Brain microvascular endothelial cell (primary cell): ENCODE measurements at regions not wholly inside any gene's neighbourhood (a gene's known extent, or its start where the extent isn't known, plus 50 kb on each side); places are given as distances from the start of the nearest gene placed in this dataset.

Experiments used
- DNase-seq: peaks from one replicate; pipeline ENCODE4 v3.0.0-alpha.2; 2020
- H3K27ac ChIP-seq: fragments of 250-450 bp; sonication (Bioruptor Pico); 2 replicates; pipeline ENCODE4 v1.5.1; 2020; ENCODE audit warnings: mild to moderate bottlenecking, moderate library complexity
- H3K27me3 ChIP-seq: fragments of 250-450 bp; sonication (Bioruptor Pico); replicated peaks from 2 replicates; pipeline ENCODE4 v1.5.1; 2020; ENCODE audit warnings: mild to moderate bottlenecking
- H3K36me3 ChIP-seq: fragments of 250-450 bp; sonication (Bioruptor Pico); replicated peaks from 2 replicates; pipeline ENCODE4 v1.5.1; 2020; ENCODE audit warnings: mild to moderate bottlenecking
- H3K4me3 ChIP-seq: 2 replicates; pipeline ENCODE4 v1.5.1; 2011; ENCODE audit warnings: low read depth, mild to moderate bottlenecking, control low read depth, low read length, moderate library complexity
- CTCF ChIP-seq: IDR thresholded peaks from 2 replicates; pipeline ENCODE4 v1.5.1; 2011; ENCODE audit warnings: low read depth, mild to moderate bottlenecking, moderate library complexity, low read length, control low read depth, inconsistent platforms; ENCODE audit errors: missing control alignments
- in situ Hi-C: cut with HindIII; loops from 2 replicates; pipeline ENCODE4 v1.10.0; 2017; ENCODE audit warnings: low sequenced_read_pairs, low pct_ligation_motif_present

- Histone ChIP-seq H3K36me3 (no peaks in the 10 kb centered on the region), H3K27ac (no peak overlapping the region), H3K4me3 (no peak overlapping the region), H3K27me3 (no peaks in the 10 kb centered on the region)
- no peak for TF ChIP-seq CTCF
- DNase-seq, result no peak
- in situ Hi-C loops, result no loop called here
These were observed 199.8 kb upstream of the LYZL1 start for GRCh38 chr10:29089091-29089490.

GRCh38 chr10:29096303-29096824 is 192.5 kb upstream of the LYZL1 start:
- Histone ChIP-seq H3K4me3 (no peak overlapping the region), H3K36me3 (no peaks in the 10 kb centered on the region), H3K27ac (no peak overlapping the region), H3K27me3 (no peaks in the 10 kb centered on the region)
- in situ Hi-C loops, result no loop called here
- no peak for DNase-seq
- TF ChIP-seq CTCF, result no peak

GRCh38 chr10:29098423-29098822 is 190.4 kb upstream of the LYZL1 start:
- H3K27me3 ChIP-seq, result no peaks in the 10 kb centered on the region
- TF ChIP-seq CTCF, result no peak
- no peak for DNase-seq
- in situ Hi-C loops, result no loop called here
- no peaks in the 10 kb centered on the region for H3K36me3 ChIP-seq
- no peak overlapping the region for H3K4me3 ChIP-seq
- H3K27ac ChIP-seq, result no peak overlapping the region

- in situ Hi-C loops, result no loop called here
- DNase-seq, result no peak
- no peak for TF ChIP-seq CTCF
- no peak overlapping the region for H3K4me3 ChIP-seq
- no peaks in the 10 kb centered on the region for H3K27me3 ChIP-seq
- H3K36me3 ChIP-seq, result no peaks in the 10 kb centered on the region
- no peak overlapping the region for H3K27ac ChIP-seq
These were observed 189.9 kb upstream of the LYZL1 start for GRCh38 chr10:29099001-29099400.

GRCh38 chr10:29099415-29099814 is 189.5 kb upstream of the LYZL1 start:
- DNase-seq, result no peak
- H3K27ac ChIP-seq, result no peak overlapping the region
- no peaks in the 10 kb centered on the region for H3K36me3 ChIP-seq
- in situ Hi-C loops, result no loop called here
- no peaks in the 10 kb centered on the region for H3K27me3 ChIP-seq
- H3K4me3 ChIP-seq, result no peak overlapping the region
- TF ChIP-seq CTCF, result no peak

GRCh38 chr10:29100505-29100904 is 188.4 kb upstream of the LYZL1 start:
- in situ Hi-C loops, result no loop called here
- DNase-seq, result no peak
- no peak overlapping the region for H3K27ac ChIP-seq
- no peak overlapping the region for H3K4me3 ChIP-seq
- TF ChIP-seq CTCF, result no peak
- no peaks in the 10 kb centered on the region for H3K27me3 ChIP-seq
- no peaks in the 10 kb centered on the region for H3K36me3 ChIP-seq
